K562 (cell line): ENCODE measurements at regions not wholly inside any gene's neighbourhood (a gene's known extent, or its start where the extent isn't known, plus 50 kb on each side); places are given as distances from the start of the nearest gene placed in this dataset.

Experiments
- ATAC-seq: fragments of 200-7000 bp; cut with Tn5 transposase; 3 replicates; pipeline ENCODE4 v1.9.1; 2020; ENCODE audit warnings: moderate library complexity
- BruUV-seq: library from RNA; stranded (reverse); fragments of 400-500 nt; replicated peaks from 2 replicates; lab custom pipeline; 2021; lab: Mats Ljungman, UMichigan
- CTCF ChIA-PET: fragments of 300-600 bp; formaldehyde crosslinking; extraction: SDS; loops from one replicate; lab custom pipeline; 2021; ENCODE audit warnings: low intra/inter-chr PET ratio; lab: Yijun Ruan, JAX
- POLR2A ChIA-PET: fragments of 300-600, 350-650 bp; sonication (Branson Sonifier 250); formaldehyde crosslinking; extraction: SDS; loops from one replicate; lab custom pipeline; 2021; ENCODE audit warnings: antibody characterized with exemption, inconsistent platforms; lab: Yijun Ruan, JAX
- DNase-seq, 4 experiments: peaks; one replicate each; pipeline versions ENCODE4 v3.0.0 to v3.0.0-alpha.2; 2011 to 2018; ENCODE audit warnings: low spot score in 3 of 4, mixed read lengths in 3 of 4; ENCODE audit errors: extremely low read depth in 1 of 4
- FAIRE-seq: peaks from 2 replicates; lab custom pipeline; 2011; peaks lifted over from hg19 to GRCh38; lab: Jason Lieb, UNC
- H2AFZ ChIP-seq: 2 replicates; pipeline ENCODE4 v1.6.0; 2011; ENCODE audit warnings: low read depth, low read length, control low read depth, inconsistent platforms
- H3K27ac ChIP-seq: fragments of 200-600 bp; 3 replicates; pipeline ENCODE4 v1.8.0; 2011; ENCODE audit warnings: low read depth, mild to moderate bottlenecking, control low read depth, inconsistent platforms, low read length, moderate library complexity, mixed read lengths; ENCODE audit errors: extremely low read depth
- H3K27me3 ChIP-seq, 2 experiments: fragments of 300-600 bp in 1 of 2; 2 replicates in 1 of 2; 3 replicates in 1 of 2; pipeline versions ENCODE4 v1.6.0 to v1.8.0; 2011; ENCODE audit warnings: inconsistent platforms in 2 of 2, low read length in 2 of 2, mild to moderate bottlenecking in 1 of 2, mixed read lengths in 1 of 2, moderate library complexity in 1 of 2; ENCODE audit not compliant: control insufficient read depth in 2 of 2, insufficient read depth in 2 of 2
- H3K36me3 ChIP-seq: fragments of 300-600 bp; 3 replicates; pipeline ENCODE4 v1.8.0; 2011; ENCODE audit warnings: mild to moderate bottlenecking, low read length, inconsistent platforms; ENCODE audit not compliant: control insufficient read depth, insufficient read depth
- H3K4me1 ChIP-seq, 2 experiments: fragments of 200-600 bp in 1 of 2; replicated peaks in 1 of 2; 2 replicates in 1 of 2; 3 replicates in 1 of 2; pipeline versions ENCODE4 v1.5.1 to v1.8.0; 2011; ENCODE audit warnings: inconsistent platforms in 2 of 2, low read length in 2 of 2, mild to moderate bottlenecking in 1 of 2, mixed read lengths in 1 of 2, moderate library complexity in 1 of 2; ENCODE audit not compliant: control insufficient read depth in 2 of 2, insufficient read depth in 2 of 2
- H3K4me2 ChIP-seq: 2 replicates; pipeline ENCODE4 v1.6.1; 2011; ENCODE audit warnings: low read length, control low read depth, inconsistent platforms, mixed read lengths; ENCODE audit not compliant: insufficient read depth
- H3K4me3 ChIP-seq: fragments of 200-600 bp; sonication (generic), shearing (Covaris generic); 2 replicates; pipeline ENCODE4 v1.5.1; 2016; ENCODE audit warnings: control low read depth, inconsistent platforms
- H3K79me2 ChIP-seq: fragments of 200-600 bp; 3 replicates; pipeline ENCODE4 v1.8.0; 2011; ENCODE audit warnings: low read length, inconsistent platforms; ENCODE audit not compliant: control insufficient read depth, insufficient read depth
- H3K9ac ChIP-seq, 2 experiments: 2 replicates each; pipeline versions ENCODE4 v1.6.0 to v1.6.1; 2011; ENCODE audit warnings: low read depth in 2 of 2, low read length in 2 of 2, control low read depth in 1 of 2, inconsistent platforms in 1 of 2, mild to moderate bottlenecking in 1 of 2, mixed read lengths in 1 of 2; ENCODE audit not compliant: insufficient read depth in 1 of 2
- H3K9me1 ChIP-seq: one replicate; pipeline ENCODE4 v1.6.0; 2011; ENCODE audit warnings: inconsistent platforms, mild to moderate bottlenecking, low read length, moderate library complexity; ENCODE audit not compliant: control insufficient read depth, insufficient read depth
- H3K9me3 ChIP-seq: replicated peaks from 2 replicates; pipeline ENCODE4 v1.5.1; 2011; ENCODE audit warnings: low read depth, low read length, inconsistent platforms; ENCODE audit not compliant: control insufficient read depth, insufficient read depth
- H4K20me1 ChIP-seq: replicated peaks from 2 replicates; pipeline ENCODE4 v1.6.1; 2011; ENCODE audit warnings: low read length, inconsistent platforms, mixed read lengths; ENCODE audit not compliant: control insufficient read depth, insufficient read depth
- BRCA1 ChIP-seq, 2 experiments: fragments of 450-650 bp in 1 of 2; sonication (generic) in 1 of 2; formaldehyde crosslinking in 1 of 2; IDR thresholded peaks; 2 replicates each; pipeline versions ENCODE4 v1.5.0 to v1.6.1; 2017 to 2020; ENCODE audit warnings: mild to moderate bottlenecking in 1 of 2, missing genetic modification reagents in 1 of 2
- CBX1 ChIP-seq: sonication (generic); IDR thresholded peaks from 2 replicates; pipeline ENCODE4 v1.6.1; 2016; ENCODE audit warnings: antibody characterized with exemption, low read depth, mild to moderate bottlenecking
- GTF2A2 ChIP-seq: IDR thresholded peaks from 2 replicates; pipeline ENCODE4 v1.6.1; 2016; ENCODE audit warnings: mild to moderate bottlenecking, missing genetic modification characterization, missing compliant biosample characterization
- HMGN3 ChIP-seq: IDR thresholded peaks from 2 replicates; pipeline ENCODE4 v1.6.1; 2011; ENCODE audit warnings: borderline replicate concordance, low read depth, mild to moderate bottlenecking, mixed read lengths, low read length; ENCODE audit not compliant: insufficient read length; ENCODE audit errors: extremely low read depth
- HNRNPH1 ChIP-seq: fragments of 200-400 bp; formaldehyde crosslinking; optimal IDR thresholded peaks from 2 replicates; pipeline ENCODE3; 2017; ENCODE audit warnings: low read depth, mild to moderate bottlenecking, low read length, moderate library complexity
- MAFF ChIP-seq: IDR thresholded peaks from 2 replicates; pipeline ENCODE4 v1.6.1; 2012; ENCODE audit warnings: low read length, improper control_type of control experiment
- MEF2D ChIP-seq: conservative IDR thresholded peaks from 2 replicates; pipeline ENCODE4 v1.6.1; 2016; ENCODE audit warnings: low read depth, missing genetic modification characterization, missing compliant biosample characterization
- MEIS2 ChIP-seq: fragments of 450-650 bp; IDR thresholded peaks from 2 replicates; pipeline ENCODE4 v1.6.1; 2014; ENCODE audit warnings: mild to moderate bottlenecking; ENCODE audit not compliant: partially characterized antibody
- POLR2H ChIP-seq: IDR thresholded peaks from 2 replicates; pipeline ENCODE4 v1.6.1; 2016; ENCODE audit warnings: missing genetic modification characterization, low read depth, mild to moderate bottlenecking, control low read depth, missing compliant biosample characterization, moderate library complexity
- RBM34 ChIP-seq: fragments of 200-400 bp; formaldehyde crosslinking; IDR thresholded peaks from 2 replicates; pipeline ENCODE4 v1.6.1; 2018; ENCODE audit warnings: low read length, borderline replicate concordance; ENCODE audit not compliant: insufficient read depth
- ZC3H8 ChIP-seq: fragments of 450-650 bp; IDR thresholded peaks from 2 replicates; pipeline ENCODE4 v1.6.1; 2017
- ZNF212 ChIP-seq: fragments of 450-650 bp; formaldehyde crosslinking; IDR thresholded peaks from 2 replicates; pipeline ENCODE4 v1.4.0; 2020; ENCODE audit warnings: mild to moderate bottlenecking
- WGBS: fragments of 100-300 bp; shearing (Covaris generic); methylation state at CpG from one replicate; pipeline ENCODE4 v1.1.6; 2016; ENCODE audit warnings: low coverage, mixed read lengths; ENCODE audit not compliant: insufficient coverage; ENCODE audit errors: missing lambda C conversion rate; 5-methylcytosine and 5-hydroxymethylcytosine counted together
- in situ Hi-C: fragments of 300-500 bp; cut with MboI; formaldehyde crosslinking; loops from 4 replicates; pipeline ENCODE4 v1.15.0; 2018; ENCODE audit warnings: inconsistent platforms, mixed read lengths
- intact Hi-C: fragments of 100-400 bp; cut with micrococcal nuclease; formaldehyde crosslinking; loops from 2 replicates; pipeline ENCODE4 v1.14.2; 2022
- TF ChIP-seq, protein P1 (sequence below): fragments of 150-350 bp; conservative IDR thresholded peaks from 2 replicates; pipeline ENCODE4 v1.6.1; 2014; ENCODE audit warnings: low read length
- TF ChIP-seq, protein P2 (sequence below): fragments of 250-450 bp; sonication (Bioruptor Pico); IDR thresholded peaks from 2 replicates; pipeline ENCODE4 v1.5.0; 2020; ENCODE audit warnings: mild to moderate bottlenecking
- TF ChIP-seq, protein P3 (sequence below): fragments of 250-450 bp; sonication (Bioruptor Pico); IDR thresholded peaks from 2 replicates; pipeline ENCODE4 v1.8.0; 2022; ENCODE audit warnings: inconsistent platforms, mild to moderate bottlenecking, moderate library complexity, borderline replicate concordance
- TF ChIP-seq, protein P4 (sequence below): sonication (generic); formaldehyde crosslinking; IDR thresholded peaks from 2 replicates; pipeline ENCODE4 v1.8.0; 2022; ENCODE audit warnings: mild to moderate bottlenecking, low read depth, missing genetic modification reagents

DNA sequence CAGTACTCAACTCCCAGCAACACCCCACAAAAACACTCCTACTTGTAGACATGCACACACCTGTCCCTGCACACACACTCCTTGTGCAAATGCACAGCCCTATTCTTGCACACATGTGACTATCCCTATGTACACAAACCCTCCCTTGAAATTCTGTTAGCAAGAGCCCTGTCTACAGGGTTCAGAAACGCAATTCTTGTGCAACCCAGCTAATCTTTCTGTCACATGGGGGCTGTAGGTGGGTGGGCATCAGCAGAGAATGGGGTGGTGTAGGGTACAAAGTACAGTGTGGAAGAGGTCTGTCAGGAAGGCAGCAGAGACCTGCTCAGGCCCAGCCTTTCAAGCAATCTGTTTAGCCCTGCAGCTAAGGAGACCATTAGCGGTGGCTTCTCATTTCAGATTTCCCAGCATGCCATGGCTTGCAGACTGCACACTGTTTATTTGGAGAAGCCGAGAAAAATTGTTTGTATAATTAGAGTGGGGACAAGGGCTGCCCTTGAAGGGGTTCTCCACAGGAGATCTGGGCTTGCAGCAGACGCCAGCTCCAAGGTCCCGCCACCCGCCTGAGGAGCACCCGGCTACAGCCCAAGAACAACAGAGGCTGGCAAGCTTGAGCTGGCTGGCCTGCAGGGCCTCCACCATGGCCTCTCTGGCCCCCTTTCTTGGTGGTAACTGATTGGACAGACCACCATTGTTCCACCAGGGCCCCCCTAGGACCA is 144.0 kb upstream of the PJA1 start:
- no TSS peak for BruUV-seq
- DNase-seq (no peak), FAIRE-seq (no peak), ATAC-seq (no peak)
- H4K20me1 ChIP-seq: 0 out of 2 replicates have a peak, but pooled peaks cover 3% of the 10 kb centered on the region
- H3K4me2 ChIP-seq: no peak overlapping the region
- no peak overlapping the region for H3K9ac ChIP-seq
- intact Hi-C loops: no loop called here
- no peaks in the 10 kb centered on the region for H3K79me2 ChIP-seq
- no peaks in the 10 kb centered on the region for H3K9me3 ChIP-seq
- 4% methylated on average over 7 of the region's 7 CpGs for WGBS
- no peak overlapping the region for H3K4me3 ChIP-seq
- H2AFZ ChIP-seq: no peak overlapping the region
- peaks cover 0 to 6% of the 10 kb centered on the region in 2 experiments; a peak in 1 of 5 replicates for H3K4me1 ChIP-seq
- CTCF ChIA-PET: no interaction called here
- H3K36me3 ChIP-seq: no peaks in the 10 kb centered on the region
- in situ Hi-C loops: no loop called here
- POLR2A ChIA-PET: no interaction called here
- no peak overlapping the region for H3K27ac ChIP-seq
- H3K9me1 ChIP-seq: no peaks in the 10 kb centered on the region
- H3K27me3 ChIP-seq: peaks cover 0 to 12% of the 10 kb centered on the region in 2 experiments; a peak in 1 of 5 replicates
- TF ChIP-seq POLR2H (no peak), CBX1 (no peak), ZNF212 (CRISPR knock-in tag) (no peak), HNRNPH1 (no peak), GTF2A2 (no peak), ZC3H8 (no peak), MEF2D (tag) (no peak), RBM34 (no peak), MEIS2 (no peak), HMGN3 (no peak), BRCA1 (IDR thresholded peaks at IDR 0.05) (no peak), BRCA1 (CRISPR knock-in tag; IDR thresholded peaks at IDR 0.05) (no peak), MAFF (no peak)
- TF ChIP-seq, protein P1, sequence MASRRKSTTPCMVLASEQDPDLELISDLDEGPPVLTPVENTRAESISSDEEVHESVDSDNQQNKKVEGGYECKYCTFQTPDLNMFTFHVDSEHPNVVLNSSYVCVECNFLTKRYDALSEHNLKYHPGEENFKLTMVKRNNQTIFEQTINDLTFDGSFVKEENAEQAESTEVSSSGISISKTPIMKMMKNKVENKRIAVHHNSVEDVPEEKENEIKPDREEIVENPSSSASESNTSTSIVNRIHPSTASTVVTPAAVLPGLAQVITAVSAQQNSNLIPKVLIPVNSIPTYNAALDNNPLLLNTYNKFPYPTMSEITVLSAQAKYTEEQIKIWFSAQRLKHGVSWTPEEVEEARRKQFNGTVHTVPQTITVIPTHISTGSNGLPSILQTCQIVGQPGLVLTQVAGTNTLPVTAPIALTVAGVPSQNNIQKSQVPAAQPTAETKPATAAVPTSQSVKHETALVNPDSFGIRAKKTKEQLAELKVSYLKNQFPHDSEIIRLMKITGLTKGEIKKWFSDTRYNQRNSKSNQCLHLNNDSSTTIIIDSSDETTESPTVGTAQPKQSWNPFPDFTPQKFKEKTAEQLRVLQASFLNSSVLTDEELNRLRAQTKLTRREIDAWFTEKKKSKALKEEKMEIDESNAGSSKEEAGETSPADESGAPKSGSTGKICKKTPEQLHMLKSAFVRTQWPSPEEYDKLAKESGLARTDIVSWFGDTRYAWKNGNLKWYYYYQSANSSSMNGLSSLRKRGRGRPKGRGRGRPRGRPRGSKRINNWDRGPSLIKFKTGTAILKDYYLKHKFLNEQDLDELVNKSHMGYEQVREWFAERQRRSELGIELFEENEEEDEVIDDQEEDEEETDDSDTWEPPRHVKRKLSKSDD: no peak
- TF ChIP-seq, protein P2, sequence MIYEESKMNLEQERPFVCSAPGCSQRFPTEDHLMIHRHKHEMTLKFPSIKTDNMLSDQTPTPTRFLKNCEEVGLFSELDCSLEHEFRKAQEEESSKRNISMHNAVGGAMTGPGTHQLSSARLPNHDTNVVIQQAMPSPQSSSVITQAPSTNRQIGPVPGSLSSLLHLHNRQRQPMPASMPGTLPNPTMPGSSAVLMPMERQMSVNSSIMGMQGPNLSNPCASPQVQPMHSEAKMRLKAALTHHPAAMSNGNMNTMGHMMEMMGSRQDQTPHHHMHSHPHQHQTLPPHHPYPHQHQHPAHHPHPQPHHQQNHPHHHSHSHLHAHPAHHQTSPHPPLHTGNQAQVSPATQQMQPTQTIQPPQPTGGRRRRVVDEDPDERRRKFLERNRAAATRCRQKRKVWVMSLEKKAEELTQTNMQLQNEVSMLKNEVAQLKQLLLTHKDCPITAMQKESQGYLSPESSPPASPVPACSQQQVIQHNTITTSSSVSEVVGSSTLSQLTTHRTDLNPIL (CRISPR knock-in tag): no peak
- TF ChIP-seq, protein P3, sequence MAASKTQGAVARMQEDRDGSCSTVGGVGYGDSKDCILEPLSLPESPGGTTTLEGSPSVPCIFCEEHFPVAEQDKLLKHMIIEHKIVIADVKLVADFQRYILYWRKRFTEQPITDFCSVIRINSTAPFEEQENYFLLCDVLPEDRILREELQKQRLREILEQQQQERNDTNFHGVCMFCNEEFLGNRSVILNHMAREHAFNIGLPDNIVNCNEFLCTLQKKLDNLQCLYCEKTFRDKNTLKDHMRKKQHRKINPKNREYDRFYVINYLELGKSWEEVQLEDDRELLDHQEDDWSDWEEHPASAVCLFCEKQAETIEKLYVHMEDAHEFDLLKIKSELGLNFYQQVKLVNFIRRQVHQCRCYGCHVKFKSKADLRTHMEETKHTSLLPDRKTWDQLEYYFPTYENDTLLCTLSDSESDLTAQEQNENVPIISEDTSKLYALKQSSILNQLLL (CRISPR knock-in tag): no peak
- TF ChIP-seq, protein P4, sequence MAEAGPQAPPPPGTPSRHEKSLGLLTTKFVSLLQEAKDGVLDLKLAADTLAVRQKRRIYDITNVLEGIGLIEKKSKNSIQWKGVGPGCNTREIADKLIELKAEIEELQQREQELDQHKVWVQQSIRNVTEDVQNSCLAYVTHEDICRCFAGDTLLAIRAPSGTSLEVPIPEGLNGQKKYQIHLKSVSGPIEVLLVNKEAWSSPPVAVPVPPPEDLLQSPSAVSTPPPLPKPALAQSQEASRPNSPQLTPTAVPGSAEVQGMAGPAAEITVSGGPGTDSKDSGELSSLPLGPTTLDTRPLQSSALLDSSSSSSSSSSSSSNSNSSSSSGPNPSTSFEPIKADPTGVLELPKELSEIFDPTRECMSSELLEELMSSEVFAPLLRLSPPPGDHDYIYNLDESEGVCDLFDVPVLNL: no peak
